Endothelial cell of umbilical vein (primary cell): ENCODE measurements at regions not wholly inside any gene's neighbourhood (a gene's known extent, or its start where the extent isn't known, plus 50 kb on each side); places are given as distances from the start of the nearest gene placed in this dataset.

Experiments used
- BruUV-seq: library from RNA; stranded (reverse); fragments of 400-500 nt; replicated peaks from 2 replicates; lab custom pipeline; 2021; lab: Mats Ljungman, UMichigan
- CTCF ChIA-PET: fragments of 300-600, 350-600 bp; sonication (Branson Sonifier 250); formaldehyde crosslinking; loops from one replicate; lab custom pipeline; 2021; ENCODE audit warnings: antibody characterized with exemption, inconsistent platforms; lab: Charles Lee
- POLR2A ChIA-PET: fragments of 300-600, 350-600 bp; sonication (Branson Sonifier 250); formaldehyde crosslinking; loops from one replicate; lab custom pipeline; 2021; ENCODE audit warnings: antibody characterized with exemption, inconsistent platforms; lab: Charles Lee
- DNase-seq: peaks from one replicate; pipeline ENCODE4 v3.0.0-alpha.2; 2011; ENCODE audit warnings: low read depth, low spot score
- FAIRE-seq: peaks from 2 replicates; lab custom pipeline; 2011; peaks lifted over from hg19 to GRCh38; lab: Jason Lieb, UNC
- H2AFZ ChIP-seq: 2 replicates; pipeline ENCODE4 v1.6.0; 2012; ENCODE audit warnings: low read depth, low read length, control low read depth, inconsistent platforms
- H3K27ac ChIP-seq: 2 replicates; pipeline ENCODE4 v1.5.1; 2011; ENCODE audit warnings: low read depth, mild to moderate bottlenecking, control low read depth, low read length, moderate library complexity; ENCODE audit not compliant: insufficient read depth
- H3K27me3 ChIP-seq, 2 experiments: 2 replicates each; pipeline versions ENCODE4 v1.6.0 to v1.6.1; 2011; ENCODE audit warnings: low read length in 2 of 2, mixed read lengths in 1 of 2; ENCODE audit not compliant: control insufficient read depth in 2 of 2, insufficient read depth in 2 of 2
- H3K36me3 ChIP-seq, 2 experiments: 2 replicates in 1 of 2; 3 replicates in 1 of 2; pipeline ENCODE4 v1.5.1; 2011; ENCODE audit warnings: low read length in 2 of 2, mild to moderate bottlenecking in 1 of 2, moderate library complexity in 1 of 2; ENCODE audit not compliant: control insufficient read depth in 2 of 2, insufficient read depth in 2 of 2; ENCODE audit errors: extremely low read depth in 1 of 2
- H3K4me1 ChIP-seq: 3 replicates; pipeline ENCODE4 v1.5.1; 2011; ENCODE audit warnings: mild to moderate bottlenecking, low read length; ENCODE audit not compliant: control insufficient read depth, insufficient read depth; ENCODE audit errors: extremely low read depth
- H3K4me2 ChIP-seq: 2 replicates; pipeline ENCODE4 v1.6.1; 2011; ENCODE audit warnings: low read length, control low read depth, mixed read lengths; ENCODE audit not compliant: insufficient read depth
- H3K4me3 ChIP-seq, 3 experiments: fragments of 200-600 bp in 1 of 3; sonication (generic), shearing (Covaris generic) in 1 of 3; replicated peaks in 1 of 3; 2 replicates each; pipeline ENCODE4 v1.5.1; 2011 to 2016; ENCODE audit warnings: control low read depth in 3 of 3, low read length in 3 of 3, mild to moderate bottlenecking in 2 of 3, inconsistent platforms in 1 of 3, low read depth in 1 of 3, moderate library complexity in 1 of 3; ENCODE audit not compliant: insufficient read depth in 1 of 3
- H3K79me2 ChIP-seq: 2 replicates; pipeline ENCODE4 v1.6.0; 2012; ENCODE audit warnings: low read length, inconsistent platforms; ENCODE audit not compliant: control insufficient read depth, insufficient read depth
- H3K9ac ChIP-seq: replicated peaks from 2 replicates; pipeline ENCODE3; 2011; ENCODE audit warnings: low read length, control low read depth; ENCODE audit not compliant: insufficient read depth; ENCODE audit errors: extremely low read depth
- H3K9me1 ChIP-seq: replicated peaks from 3 replicates; pipeline ENCODE4 v1.6.0; 2011; ENCODE audit warnings: mild to moderate bottlenecking, low read length; ENCODE audit not compliant: control insufficient read depth, insufficient read depth; ENCODE audit errors: extremely low read depth
- H3K9me3 ChIP-seq: replicated peaks from 2 replicates; pipeline ENCODE4 v1.5.1; 2012; ENCODE audit warnings: low read length, inconsistent platforms; ENCODE audit not compliant: control insufficient read depth, insufficient read depth
- H4K20me1 ChIP-seq: replicated peaks from 2 replicates; pipeline ENCODE3; 2011; ENCODE audit warnings: mild to moderate bottlenecking, low read length; ENCODE audit not compliant: control insufficient read depth, insufficient read depth; ENCODE audit errors: extremely low read depth
- EZH2 ChIP-seq: IDR thresholded peaks from 2 replicates; pipeline ENCODE4 v1.6.1; 2012; ENCODE audit warnings: borderline replicate concordance, low read depth, mild to moderate bottlenecking, moderate library complexity, low read length, inconsistent platforms; ENCODE audit not compliant: severe bottlenecking
- FOS ChIP-seq: IDR thresholded peaks from 2 replicates; pipeline ENCODE4 v1.6.1; 2011; ENCODE audit warnings: mild to moderate bottlenecking, low read length, moderate library complexity, borderline replicate concordance; ENCODE audit not compliant: insufficient read depth
- GATA2 ChIP-seq: IDR thresholded peaks from 2 replicates; pipeline ENCODE4 v1.7.0; 2011; ENCODE audit warnings: low read depth, mild to moderate bottlenecking, moderate library complexity, mixed read lengths, low read length; ENCODE audit not compliant: insufficient read length, insufficient read depth
- JUN ChIP-seq: IDR thresholded peaks from 2 replicates; pipeline ENCODE4 v1.6.1; 2011; ENCODE audit warnings: borderline replicate concordance, low read depth; ENCODE audit not compliant: insufficient read length, insufficient read depth
- MYC ChIP-seq: IDR thresholded peaks from one replicate; pipeline ENCODE4 v1.6.1; 2011; ENCODE audit warnings: mild to moderate bottlenecking, low read depth, low read length
- POLR2A ChIP-seq: IDR thresholded peaks from 2 replicates; pipeline ENCODE4 v1.6.1; 2012; ENCODE audit warnings: low read depth, mild to moderate bottlenecking, control low read depth, low read length
- POLR2AphosphoS5 ChIP-seq: IDR thresholded peaks from 2 replicates; pipeline ENCODE4 v1.6.1; 2012; ENCODE audit warnings: low read depth, mild to moderate bottlenecking, control low read depth, low read length, moderate library complexity; ENCODE audit not compliant: insufficient read depth
- dilution Hi-C: fragments of 300-500 bp; cut with MboI; formaldehyde crosslinking; loops from one replicate; pipeline ENCODE4 v1.15.0; 2019; ENCODE audit warnings: low sequenced_read_pairs; ENCODE audit not compliant: extremely low pct_ligation_motif_present
- intact Hi-C: fragments of 100-400 bp; cut with micrococcal nuclease; formaldehyde crosslinking; loops from one replicate; pipeline ENCODE4 v1.10.0; 2022
- TF ChIP-seq, protein P1 (sequence below), 2 donors: IDR thresholded peaks; 1 replicate in 1 of 2; 2 replicates in 1 of 2; pipeline ENCODE4 v1.5.1; 2011; ENCODE audit warnings: low read length in 2 of 2, mild to moderate bottlenecking in 2 of 2, moderate library complexity in 2 of 2, control low read depth in 1 of 2, inconsistent platforms in 1 of 2, low read depth in 1 of 2; ENCODE audit not compliant: insufficient read depth in 1 of 2; ENCODE audit errors: extremely low read depth in 1 of 2
- TF ChIP-seq, protein P2 (sequence below): IDR thresholded peaks from 2 replicates; pipeline ENCODE4 v1.6.1; 2011; ENCODE audit not compliant: insufficient read depth, insufficient read length

DNA sequence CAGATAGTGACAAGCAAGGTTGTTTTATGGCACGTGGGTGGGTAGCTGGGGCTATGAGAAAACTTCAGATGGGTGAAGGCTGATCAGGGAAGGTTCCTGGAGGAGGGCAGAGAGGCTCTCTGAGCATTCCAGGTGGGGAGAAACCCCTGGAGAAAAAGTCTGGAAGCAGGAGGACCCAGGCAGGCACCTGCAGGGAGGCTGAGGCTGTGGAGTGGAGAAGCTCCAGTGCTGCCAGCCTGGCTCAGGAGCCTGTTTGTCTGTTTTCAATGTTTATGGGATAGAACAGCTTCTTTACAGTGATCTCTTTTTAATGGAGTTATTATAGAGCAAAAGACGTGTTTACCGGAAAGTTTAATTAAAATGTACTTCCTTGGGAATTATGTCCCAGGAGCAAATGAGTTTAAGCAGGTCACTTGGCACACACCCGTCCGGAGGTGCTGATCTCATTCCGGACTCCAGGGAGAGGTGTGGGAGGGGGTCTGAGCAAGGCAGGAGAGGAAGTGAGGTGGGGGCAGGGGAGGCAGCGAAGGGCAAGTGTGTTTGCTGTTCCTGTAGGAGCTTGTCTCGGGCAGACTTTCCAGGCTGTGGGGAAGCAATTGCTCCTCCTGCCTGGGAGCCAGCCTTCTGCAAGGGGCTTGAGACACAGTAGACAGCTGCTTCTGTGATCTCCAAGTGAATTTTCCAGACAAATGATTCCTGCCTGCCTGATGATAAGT lies 239.5 kb downstream of the MYCN start:
- H3K27me3 ChIP-seq, result no peaks in the 10 kb centered on the region
- FAIRE-seq, result no peak
- POLR2A ChIA-PET, result no interaction called here
- H3K9ac ChIP-seq, result no peak overlapping the region
- intact Hi-C loops, result no loop called here
- H3K9me1 ChIP-seq, result no peaks in the 10 kb centered on the region
- no TSS peak for BruUV-seq
- no peaks in the 10 kb centered on the region for H3K4me1 ChIP-seq
- no peak for DNase-seq
- H3K27ac ChIP-seq, result no peak overlapping the region
- no peak overlapping the region for H2AFZ ChIP-seq
- no peaks in the 10 kb centered on the region for H4K20me1 ChIP-seq
- H3K4me2 ChIP-seq, result no peak overlapping the region
- H3K9me3 ChIP-seq, result no peaks in the 10 kb centered on the region
- CTCF ChIA-PET, result no interaction called here
- no peaks in the 10 kb centered on the region for H3K36me3 ChIP-seq
- TF ChIP-seq EZH2 (no peak), GATA2 (no peak), MYC (no peak), JUN (no peak), FOS (no peak), POLR2AphosphoS5 (no peak), POLR2A (no peak)
- TF ChIP-seq, protein P1, sequence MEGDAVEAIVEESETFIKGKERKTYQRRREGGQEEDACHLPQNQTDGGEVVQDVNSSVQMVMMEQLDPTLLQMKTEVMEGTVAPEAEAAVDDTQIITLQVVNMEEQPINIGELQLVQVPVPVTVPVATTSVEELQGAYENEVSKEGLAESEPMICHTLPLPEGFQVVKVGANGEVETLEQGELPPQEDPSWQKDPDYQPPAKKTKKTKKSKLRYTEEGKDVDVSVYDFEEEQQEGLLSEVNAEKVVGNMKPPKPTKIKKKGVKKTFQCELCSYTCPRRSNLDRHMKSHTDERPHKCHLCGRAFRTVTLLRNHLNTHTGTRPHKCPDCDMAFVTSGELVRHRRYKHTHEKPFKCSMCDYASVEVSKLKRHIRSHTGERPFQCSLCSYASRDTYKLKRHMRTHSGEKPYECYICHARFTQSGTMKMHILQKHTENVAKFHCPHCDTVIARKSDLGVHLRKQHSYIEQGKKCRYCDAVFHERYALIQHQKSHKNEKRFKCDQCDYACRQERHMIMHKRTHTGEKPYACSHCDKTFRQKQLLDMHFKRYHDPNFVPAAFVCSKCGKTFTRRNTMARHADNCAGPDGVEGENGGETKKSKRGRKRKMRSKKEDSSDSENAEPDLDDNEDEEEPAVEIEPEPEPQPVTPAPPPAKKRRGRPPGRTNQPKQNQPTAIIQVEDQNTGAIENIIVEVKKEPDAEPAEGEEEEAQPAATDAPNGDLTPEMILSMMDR (IDR thresholded peaks at IDR 0.05; ENCODE audit: extremely low read depth in 1 of 2, insufficient read depth in 1 of 2, low read depth in 1 of 2, low read length in 2 of 2), result no peak
- TF ChIP-seq, protein P2, sequence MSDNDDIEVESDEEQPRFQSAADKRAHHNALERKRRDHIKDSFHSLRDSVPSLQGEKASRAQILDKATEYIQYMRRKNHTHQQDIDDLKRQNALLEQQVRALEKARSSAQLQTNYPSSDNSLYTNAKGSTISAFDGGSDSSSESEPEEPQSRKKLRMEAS, result no peak
- H3K79me2 ChIP-seq, result no peaks in the 10 kb centered on the region
- dilution Hi-C loops, result no loop called here
- no peak overlapping the region for H3K4me3 ChIP-seq
